Erythroblast (primary cell): ENCODE measurements at regions not wholly inside any gene's neighbourhood (a gene's known extent, or its start where the extent isn't known, plus 50 kb on each side); places are given as distances from the start of the nearest gene placed in this dataset.

Experiments
- GATA1 ChIP-seq: IDR thresholded peaks from 2 replicates; pipeline ENCODE4 v1.6.1; 2011; ENCODE audit warnings: low read depth, mild to moderate bottlenecking, control low read depth, low read length, moderate library complexity
- POLR2A ChIP-seq: IDR thresholded peaks from 2 replicates; pipeline ENCODE4 v1.6.1; 2011; ENCODE audit warnings: mild to moderate bottlenecking, low read length

DNA sequence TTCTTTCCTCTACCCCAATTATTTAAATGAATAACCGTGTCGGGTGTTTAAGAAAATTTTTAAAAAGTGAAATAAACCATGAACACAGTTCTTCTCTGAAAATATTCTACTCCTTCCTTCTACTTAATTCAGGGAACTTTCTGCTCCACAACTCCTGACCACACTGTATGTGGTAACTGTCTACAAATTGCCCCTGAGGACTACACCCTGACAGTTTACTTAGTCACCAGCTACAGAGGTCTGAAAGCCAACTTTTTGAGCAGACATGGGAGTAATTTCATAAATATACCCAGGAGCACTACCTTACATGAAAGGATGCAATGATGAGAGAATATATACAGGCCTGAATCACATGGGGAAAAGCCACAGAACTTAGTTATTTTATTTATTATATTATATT, 523.2 kb upstream of the SORCS1 start:
- no peak for TF ChIP-seq POLR2A
- TF ChIP-seq GATA1, result no peak
